ENCODE measurements at regions not wholly inside any gene's neighbourhood (a gene's known extent, or its start where the extent isn't known, plus 50 kb on each side); places are given as distances from the start of the nearest gene placed in this dataset.

DNA sequence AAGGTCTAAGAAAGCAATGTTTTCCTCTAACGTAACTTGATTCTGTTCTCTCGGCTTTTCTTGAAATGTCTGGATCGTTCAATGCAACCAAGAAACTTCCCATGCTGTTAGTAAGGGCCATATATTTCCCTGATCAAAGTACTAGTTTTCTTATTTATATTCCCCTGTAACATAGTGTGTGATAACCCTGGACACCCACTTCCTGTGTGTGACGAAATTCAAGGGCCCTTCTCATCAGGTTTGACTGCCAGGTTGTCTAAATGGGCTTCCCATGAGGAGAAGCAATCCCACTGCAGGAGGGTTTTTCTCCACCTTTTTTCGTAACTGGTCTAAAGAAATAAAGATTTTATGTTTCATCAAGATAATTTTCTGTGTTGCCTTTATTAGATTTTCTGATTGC lies 102.6 kb upstream of the RPS6KA2 start:
- TF ChIP-seq, protein P1, sequence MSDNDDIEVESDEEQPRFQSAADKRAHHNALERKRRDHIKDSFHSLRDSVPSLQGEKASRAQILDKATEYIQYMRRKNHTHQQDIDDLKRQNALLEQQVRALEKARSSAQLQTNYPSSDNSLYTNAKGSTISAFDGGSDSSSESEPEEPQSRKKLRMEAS (IDR thresholded peaks at IDR 0.05): no peak
- TF ChIP-seq, protein P2, sequence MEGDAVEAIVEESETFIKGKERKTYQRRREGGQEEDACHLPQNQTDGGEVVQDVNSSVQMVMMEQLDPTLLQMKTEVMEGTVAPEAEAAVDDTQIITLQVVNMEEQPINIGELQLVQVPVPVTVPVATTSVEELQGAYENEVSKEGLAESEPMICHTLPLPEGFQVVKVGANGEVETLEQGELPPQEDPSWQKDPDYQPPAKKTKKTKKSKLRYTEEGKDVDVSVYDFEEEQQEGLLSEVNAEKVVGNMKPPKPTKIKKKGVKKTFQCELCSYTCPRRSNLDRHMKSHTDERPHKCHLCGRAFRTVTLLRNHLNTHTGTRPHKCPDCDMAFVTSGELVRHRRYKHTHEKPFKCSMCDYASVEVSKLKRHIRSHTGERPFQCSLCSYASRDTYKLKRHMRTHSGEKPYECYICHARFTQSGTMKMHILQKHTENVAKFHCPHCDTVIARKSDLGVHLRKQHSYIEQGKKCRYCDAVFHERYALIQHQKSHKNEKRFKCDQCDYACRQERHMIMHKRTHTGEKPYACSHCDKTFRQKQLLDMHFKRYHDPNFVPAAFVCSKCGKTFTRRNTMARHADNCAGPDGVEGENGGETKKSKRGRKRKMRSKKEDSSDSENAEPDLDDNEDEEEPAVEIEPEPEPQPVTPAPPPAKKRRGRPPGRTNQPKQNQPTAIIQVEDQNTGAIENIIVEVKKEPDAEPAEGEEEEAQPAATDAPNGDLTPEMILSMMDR (IDR thresholded peaks at IDR 0.05): no peak
- TF ChIP-seq, protein P3, sequence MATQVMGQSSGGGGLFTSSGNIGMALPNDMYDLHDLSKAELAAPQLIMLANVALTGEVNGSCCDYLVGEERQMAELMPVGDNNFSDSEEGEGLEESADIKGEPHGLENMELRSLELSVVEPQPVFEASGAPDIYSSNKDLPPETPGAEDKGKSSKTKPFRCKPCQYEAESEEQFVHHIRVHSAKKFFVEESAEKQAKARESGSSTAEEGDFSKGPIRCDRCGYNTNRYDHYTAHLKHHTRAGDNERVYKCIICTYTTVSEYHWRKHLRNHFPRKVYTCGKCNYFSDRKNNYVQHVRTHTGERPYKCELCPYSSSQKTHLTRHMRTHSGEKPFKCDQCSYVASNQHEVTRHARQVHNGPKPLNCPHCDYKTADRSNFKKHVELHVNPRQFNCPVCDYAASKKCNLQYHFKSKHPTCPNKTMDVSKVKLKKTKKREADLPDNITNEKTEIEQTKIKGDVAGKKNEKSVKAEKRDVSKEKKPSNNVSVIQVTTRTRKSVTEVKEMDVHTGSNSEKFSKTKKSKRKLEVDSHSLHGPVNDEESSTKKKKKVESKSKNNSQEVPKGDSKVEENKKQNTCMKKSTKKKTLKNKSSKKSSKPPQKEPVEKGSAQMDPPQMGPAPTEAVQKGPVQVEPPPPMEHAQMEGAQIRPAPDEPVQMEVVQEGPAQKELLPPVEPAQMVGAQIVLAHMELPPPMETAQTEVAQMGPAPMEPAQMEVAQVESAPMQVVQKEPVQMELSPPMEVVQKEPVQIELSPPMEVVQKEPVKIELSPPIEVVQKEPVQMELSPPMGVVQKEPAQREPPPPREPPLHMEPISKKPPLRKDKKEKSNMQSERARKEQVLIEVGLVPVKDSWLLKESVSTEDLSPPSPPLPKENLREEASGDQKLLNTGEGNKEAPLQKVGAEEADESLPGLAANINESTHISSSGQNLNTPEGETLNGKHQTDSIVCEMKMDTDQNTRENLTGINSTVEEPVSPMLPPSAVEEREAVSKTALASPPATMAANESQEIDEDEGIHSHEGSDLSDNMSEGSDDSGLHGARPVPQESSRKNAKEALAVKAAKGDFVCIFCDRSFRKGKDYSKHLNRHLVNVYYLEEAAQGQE (IDR thresholded peaks at IDR 0.05): no peak
- TF ChIP-seq, protein P4, sequence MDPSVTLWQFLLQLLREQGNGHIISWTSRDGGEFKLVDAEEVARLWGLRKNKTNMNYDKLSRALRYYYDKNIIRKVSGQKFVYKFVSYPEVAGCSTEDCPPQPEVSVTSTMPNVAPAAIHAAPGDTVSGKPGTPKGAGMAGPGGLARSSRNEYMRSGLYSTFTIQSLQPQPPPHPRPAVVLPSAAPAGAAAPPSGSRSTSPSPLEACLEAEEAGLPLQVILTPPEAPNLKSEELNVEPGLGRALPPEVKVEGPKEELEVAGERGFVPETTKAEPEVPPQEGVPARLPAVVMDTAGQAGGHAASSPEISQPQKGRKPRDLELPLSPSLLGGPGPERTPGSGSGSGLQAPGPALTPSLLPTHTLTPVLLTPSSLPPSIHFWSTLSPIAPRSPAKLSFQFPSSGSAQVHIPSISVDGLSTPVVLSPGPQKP (IDR thresholded peaks at IDR 0.05; ENCODE audit: low read depth, low read length): no peak
- no peak for TF ChIP-seq CHD2 (IDR thresholded peaks at IDR 0.05; ENCODE audit: low read length, partially characterized antibody)
- TF ChIP-seq POLR2A (IDR thresholded peaks at IDR 0.05; ENCODE audit: low read length): no peak
- TF ChIP-seq NR3C1 (IDR thresholded peaks at IDR 0.05): no peak
- no peak for TF ChIP-seq MAZ (IDR thresholded peaks at IDR 0.05; ENCODE audit: borderline replicate concordance, low read depth, low read length)

Measured in A549 (cell line).